ENCODE measurements at regions not wholly inside any gene's neighbourhood (a gene's known extent, or its start where the extent isn't known, plus 50 kb on each side); places are given as distances from the start of the nearest gene placed in this dataset.

DNA sequence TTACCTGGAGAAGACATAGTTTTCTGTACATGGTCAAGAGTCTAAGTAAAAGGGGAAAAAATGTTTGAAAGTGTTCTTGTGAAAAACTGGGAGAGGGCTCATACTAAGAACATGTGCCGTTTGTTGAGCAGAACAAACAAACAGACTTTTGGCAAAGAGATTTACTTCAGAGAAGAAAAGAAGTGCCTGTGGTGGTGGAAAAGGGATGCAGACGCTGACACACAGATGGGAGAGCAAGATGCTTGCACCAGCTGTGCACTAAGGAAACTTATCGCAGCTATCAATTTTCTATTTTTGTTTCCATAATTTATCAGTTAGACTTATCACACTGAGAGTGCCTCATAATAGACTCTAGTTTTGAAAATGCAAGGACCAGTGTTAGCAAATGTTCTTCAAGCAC lies 259.6 kb upstream of the PDZRN3 start:
- TF ChIP-seq, protein P1, sequence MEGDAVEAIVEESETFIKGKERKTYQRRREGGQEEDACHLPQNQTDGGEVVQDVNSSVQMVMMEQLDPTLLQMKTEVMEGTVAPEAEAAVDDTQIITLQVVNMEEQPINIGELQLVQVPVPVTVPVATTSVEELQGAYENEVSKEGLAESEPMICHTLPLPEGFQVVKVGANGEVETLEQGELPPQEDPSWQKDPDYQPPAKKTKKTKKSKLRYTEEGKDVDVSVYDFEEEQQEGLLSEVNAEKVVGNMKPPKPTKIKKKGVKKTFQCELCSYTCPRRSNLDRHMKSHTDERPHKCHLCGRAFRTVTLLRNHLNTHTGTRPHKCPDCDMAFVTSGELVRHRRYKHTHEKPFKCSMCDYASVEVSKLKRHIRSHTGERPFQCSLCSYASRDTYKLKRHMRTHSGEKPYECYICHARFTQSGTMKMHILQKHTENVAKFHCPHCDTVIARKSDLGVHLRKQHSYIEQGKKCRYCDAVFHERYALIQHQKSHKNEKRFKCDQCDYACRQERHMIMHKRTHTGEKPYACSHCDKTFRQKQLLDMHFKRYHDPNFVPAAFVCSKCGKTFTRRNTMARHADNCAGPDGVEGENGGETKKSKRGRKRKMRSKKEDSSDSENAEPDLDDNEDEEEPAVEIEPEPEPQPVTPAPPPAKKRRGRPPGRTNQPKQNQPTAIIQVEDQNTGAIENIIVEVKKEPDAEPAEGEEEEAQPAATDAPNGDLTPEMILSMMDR (IDR thresholded peaks at IDR 0.05), result no peak
- no peak for TF ChIP-seq YY1 (IDR thresholded peaks at IDR 0.05; ENCODE audit: low read depth)
- no peak for TF ChIP-seq SIN3A (IDR thresholded peaks at IDR 0.05; ENCODE audit: borderline replicate concordance, low read depth, low read length)
- TF ChIP-seq EP300 (IDR thresholded peaks at IDR 0.05; ENCODE audit: borderline replicate concordance in 1 of 2, low read depth in 1 of 2, low read length in 1 of 2), result no peak
- TF ChIP-seq NRF1 (IDR thresholded peaks at IDR 0.05; ENCODE audit: low read depth, low read length), result no peak
- TF ChIP-seq, protein P2, sequence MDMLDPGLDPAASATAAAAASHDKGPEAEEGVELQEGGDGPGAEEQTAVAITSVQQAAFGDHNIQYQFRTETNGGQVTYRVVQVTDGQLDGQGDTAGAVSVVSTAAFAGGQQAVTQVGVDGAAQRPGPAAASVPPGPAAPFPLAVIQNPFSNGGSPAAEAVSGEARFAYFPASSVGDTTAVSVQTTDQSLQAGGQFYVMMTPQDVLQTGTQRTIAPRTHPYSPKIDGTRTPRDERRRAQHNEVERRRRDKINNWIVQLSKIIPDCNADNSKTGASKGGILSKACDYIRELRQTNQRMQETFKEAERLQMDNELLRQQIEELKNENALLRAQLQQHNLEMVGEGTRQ (IDR thresholded peaks at IDR 0.05; ENCODE audit: borderline replicate concordance, low read depth, low read length), result no peak
- TF ChIP-seq CHD2 (IDR thresholded peaks at IDR 0.05; ENCODE audit: low read length, partially characterized antibody), result no peak
- TF ChIP-seq, protein P3, sequence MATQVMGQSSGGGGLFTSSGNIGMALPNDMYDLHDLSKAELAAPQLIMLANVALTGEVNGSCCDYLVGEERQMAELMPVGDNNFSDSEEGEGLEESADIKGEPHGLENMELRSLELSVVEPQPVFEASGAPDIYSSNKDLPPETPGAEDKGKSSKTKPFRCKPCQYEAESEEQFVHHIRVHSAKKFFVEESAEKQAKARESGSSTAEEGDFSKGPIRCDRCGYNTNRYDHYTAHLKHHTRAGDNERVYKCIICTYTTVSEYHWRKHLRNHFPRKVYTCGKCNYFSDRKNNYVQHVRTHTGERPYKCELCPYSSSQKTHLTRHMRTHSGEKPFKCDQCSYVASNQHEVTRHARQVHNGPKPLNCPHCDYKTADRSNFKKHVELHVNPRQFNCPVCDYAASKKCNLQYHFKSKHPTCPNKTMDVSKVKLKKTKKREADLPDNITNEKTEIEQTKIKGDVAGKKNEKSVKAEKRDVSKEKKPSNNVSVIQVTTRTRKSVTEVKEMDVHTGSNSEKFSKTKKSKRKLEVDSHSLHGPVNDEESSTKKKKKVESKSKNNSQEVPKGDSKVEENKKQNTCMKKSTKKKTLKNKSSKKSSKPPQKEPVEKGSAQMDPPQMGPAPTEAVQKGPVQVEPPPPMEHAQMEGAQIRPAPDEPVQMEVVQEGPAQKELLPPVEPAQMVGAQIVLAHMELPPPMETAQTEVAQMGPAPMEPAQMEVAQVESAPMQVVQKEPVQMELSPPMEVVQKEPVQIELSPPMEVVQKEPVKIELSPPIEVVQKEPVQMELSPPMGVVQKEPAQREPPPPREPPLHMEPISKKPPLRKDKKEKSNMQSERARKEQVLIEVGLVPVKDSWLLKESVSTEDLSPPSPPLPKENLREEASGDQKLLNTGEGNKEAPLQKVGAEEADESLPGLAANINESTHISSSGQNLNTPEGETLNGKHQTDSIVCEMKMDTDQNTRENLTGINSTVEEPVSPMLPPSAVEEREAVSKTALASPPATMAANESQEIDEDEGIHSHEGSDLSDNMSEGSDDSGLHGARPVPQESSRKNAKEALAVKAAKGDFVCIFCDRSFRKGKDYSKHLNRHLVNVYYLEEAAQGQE (IDR thresholded peaks at IDR 0.05; ENCODE audit: low read depth, low read length), result no peak
- TF ChIP-seq JUND (IDR thresholded peaks at IDR 0.05), result no peak
- no peak for TF ChIP-seq TCF12 (IDR thresholded peaks at IDR 0.05)
- TF ChIP-seq POLR2AphosphoS5 (IDR thresholded peaks at IDR 0.05; ENCODE audit: low read depth, low read length), result no peak
- TF ChIP-seq GABPA (IDR thresholded peaks at IDR 0.05; ENCODE audit: low read depth), result no peak
- TF ChIP-seq TEAD4 (IDR thresholded peaks at IDR 0.05; ENCODE audit: borderline replicate concordance, insufficient read depth), result no peak
